GM12872 (cell line): ENCODE measurements at regions not wholly inside any gene's neighbourhood (a gene's known extent, or its start where the extent isn't known, plus 50 kb on each side); places are given as distances from the start of the nearest gene placed in this dataset.

Experiments
- TF ChIP-seq, protein P1 (sequence below): IDR thresholded peaks from 3 replicates; pipeline ENCODE4 v1.5.1; 2011; ENCODE audit warnings: low read depth, mild to moderate bottlenecking, low read length, moderate library complexity; ENCODE audit not compliant: insufficient read depth

DNA sequence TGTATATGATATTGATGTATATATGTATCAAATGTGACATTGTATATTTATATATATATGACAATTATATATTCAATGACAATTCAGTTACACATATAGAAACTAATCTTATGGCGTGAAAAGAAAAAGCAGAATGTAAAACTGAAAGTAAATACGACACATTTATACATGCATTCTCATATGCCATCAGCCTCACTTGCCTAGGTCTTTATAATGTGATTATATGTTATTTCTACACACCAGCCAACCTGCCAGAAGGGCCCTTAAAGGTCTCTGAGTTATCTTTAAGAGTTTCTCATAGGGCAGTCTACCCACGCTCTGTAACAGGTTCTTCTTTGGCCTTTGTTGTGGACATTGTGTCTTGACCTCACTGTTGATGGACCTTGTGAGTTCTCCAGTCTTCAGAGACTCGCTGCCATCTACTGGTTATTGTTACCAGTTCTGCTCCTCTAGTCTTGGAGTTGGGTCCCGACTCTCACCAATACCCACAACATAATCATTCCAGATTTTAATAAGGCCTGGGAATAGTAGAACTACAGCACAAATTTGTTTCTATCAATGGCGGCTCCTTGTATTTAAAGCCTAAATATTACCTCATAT, 371.5 kb upstream of the GOLIM4 start:
- TF ChIP-seq, protein P1, sequence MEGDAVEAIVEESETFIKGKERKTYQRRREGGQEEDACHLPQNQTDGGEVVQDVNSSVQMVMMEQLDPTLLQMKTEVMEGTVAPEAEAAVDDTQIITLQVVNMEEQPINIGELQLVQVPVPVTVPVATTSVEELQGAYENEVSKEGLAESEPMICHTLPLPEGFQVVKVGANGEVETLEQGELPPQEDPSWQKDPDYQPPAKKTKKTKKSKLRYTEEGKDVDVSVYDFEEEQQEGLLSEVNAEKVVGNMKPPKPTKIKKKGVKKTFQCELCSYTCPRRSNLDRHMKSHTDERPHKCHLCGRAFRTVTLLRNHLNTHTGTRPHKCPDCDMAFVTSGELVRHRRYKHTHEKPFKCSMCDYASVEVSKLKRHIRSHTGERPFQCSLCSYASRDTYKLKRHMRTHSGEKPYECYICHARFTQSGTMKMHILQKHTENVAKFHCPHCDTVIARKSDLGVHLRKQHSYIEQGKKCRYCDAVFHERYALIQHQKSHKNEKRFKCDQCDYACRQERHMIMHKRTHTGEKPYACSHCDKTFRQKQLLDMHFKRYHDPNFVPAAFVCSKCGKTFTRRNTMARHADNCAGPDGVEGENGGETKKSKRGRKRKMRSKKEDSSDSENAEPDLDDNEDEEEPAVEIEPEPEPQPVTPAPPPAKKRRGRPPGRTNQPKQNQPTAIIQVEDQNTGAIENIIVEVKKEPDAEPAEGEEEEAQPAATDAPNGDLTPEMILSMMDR = peak; percentile 60

DNA sequence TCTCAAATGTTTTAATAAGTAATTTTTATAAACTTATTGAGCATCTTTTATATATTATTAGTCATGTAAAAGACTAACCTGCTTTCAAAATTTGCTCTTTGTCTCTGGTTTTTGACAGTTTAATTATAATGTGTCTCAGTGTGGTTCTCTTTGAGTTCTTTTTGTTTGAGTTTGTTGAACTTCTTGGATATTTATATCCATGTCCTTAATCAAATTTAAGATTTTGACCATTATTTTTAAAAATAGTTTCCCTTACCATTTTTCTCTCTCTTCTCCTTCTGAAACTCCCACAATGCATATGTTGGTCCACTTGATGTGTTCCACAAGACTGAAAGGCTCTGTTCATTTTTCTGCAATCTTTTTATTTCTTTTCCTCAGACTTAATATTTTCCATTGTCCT, 366.1 kb upstream of the GOLIM4 start:
- TF ChIP-seq, protein P1 = no peak

- TF ChIP-seq, protein P1 = no peak
Observed at GRCh38 chr3:168459226-168459784, 363.6 kb upstream of the GOLIM4 start.

DNA sequence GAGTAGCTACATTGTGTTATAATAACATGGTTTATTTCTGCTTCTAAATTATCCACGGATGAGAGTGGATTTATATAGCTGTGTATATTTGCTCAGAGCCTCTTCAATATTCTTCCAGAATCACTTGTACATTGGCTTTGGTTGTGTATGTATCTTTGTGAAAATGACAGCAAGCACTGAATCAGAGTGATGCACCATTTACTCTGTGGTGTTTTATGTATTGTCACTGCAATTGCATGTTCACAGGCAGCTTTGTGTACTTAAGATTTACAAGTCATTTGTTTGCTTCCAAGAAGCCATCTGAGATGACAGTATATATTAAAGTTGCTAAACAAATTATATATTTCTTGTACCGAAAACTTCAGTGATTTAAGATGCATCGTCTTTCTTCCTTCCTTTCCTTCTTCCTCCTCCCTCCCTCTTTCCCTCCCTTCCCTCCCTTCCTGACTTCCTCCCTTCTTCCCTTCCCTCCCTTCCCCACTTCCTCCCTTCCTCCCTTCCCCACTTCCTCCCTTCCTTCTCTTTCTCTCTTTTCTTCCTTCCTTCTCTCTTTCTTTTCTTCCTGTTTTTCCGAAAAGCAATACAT, 362.3 kb upstream of the GOLIM4 start:
- TF ChIP-seq, protein P1 = no peak

DNA sequence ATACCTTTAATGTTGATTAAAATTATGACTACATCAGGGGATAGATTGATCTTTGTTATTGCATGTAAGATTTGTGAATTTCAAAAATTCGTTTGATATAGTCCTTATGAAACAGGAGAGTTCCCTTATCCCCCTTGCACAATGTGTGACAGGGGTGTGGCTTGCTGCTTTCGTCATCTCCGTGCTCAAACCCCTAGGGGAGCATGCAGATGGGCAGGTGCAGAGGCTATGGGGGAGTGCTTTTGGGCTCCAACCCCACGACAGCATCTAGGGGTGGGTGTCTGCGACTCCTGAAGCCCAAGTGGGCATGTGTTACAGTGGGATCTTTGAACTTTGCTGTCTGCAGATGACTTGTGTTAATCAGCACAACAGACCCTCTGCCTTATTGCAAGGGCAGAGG, 360.1 kb upstream of the GOLIM4 start:
- TF ChIP-seq, protein P1 = no peak

DNA sequence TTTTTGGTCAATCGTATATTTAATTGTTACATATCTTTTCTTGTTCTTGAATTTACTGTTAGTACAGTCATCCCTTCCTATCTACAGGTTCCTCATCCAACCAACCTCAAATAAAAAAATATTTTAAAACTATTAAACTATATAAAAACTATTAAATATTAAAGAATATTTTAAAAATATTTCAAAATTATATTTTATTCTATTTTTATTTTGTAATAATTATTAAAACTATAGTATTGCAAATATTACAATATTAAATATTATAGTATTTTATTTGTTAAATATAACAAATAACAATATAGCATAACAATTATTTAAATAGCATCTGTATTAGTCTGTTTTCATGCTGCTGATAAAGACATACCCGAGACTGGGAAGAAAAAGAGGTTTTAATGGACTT, 357.9 kb upstream of the GOLIM4 start:
- TF ChIP-seq, protein P1 = no peak

DNA sequence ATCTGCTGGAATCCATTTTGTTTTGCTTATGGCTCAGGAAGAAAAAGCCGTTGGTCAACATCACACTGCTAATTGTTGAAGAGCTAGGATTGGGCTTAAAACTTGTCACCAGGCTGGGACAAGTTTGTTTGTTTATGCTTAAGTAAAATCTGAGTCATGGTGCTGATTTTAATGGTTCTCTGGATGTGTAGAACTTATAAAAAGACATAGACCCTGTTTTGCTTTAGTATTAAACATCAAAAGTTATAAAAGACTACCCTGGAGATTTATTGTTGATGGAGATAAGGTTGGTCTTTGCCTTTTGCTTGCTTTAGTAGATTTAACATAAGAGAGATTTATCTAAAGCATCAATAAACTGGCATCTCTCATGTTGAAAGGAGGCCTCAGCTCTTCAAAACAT, 348.2 kb upstream of the GOLIM4 start:
- TF ChIP-seq, protein P1 = no peak
